ENCODE measurements at regions not wholly inside any gene's neighbourhood (a gene's known extent, or its start where the extent isn't known, plus 50 kb on each side); places are given as distances from the start of the nearest gene placed in this dataset.

GRCh38 chr4:84419201-84419600 lies 79.9 kb downstream of the NKX6-1 start:
- no peak for TF ChIP-seq CHD2 (IDR thresholded peaks at IDR 0.05; ENCODE audit: low read depth, low read length)
- no peak for TF ChIP-seq CTCF (IDR thresholded peaks at IDR 0.05 in 2 of 3, conservative IDR thresholded peaks at IDR 0.05 in 1 of 3; ENCODE audit: insufficient read depth in 2 of 3, low read depth in 1 of 3, low read length in 3 of 3)
- TF ChIP-seq RAD21 (CRISPR knock-in tag; conservative IDR thresholded peaks at IDR 0.05 in 1 of 2, IDR thresholded peaks at IDR 0.05 in 1 of 2): no peak
- TF ChIP-seq, protein P1, sequence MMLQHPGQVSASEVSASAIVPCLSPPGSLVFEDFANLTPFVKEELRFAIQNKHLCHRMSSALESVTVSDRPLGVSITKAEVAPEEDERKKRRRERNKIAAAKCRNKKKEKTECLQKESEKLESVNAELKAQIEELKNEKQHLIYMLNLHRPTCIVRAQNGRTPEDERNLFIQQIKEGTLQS (IDR thresholded peaks at IDR 0.05): no peak
- TF ChIP-seq, protein P1 (CRISPR knock-in tag; conservative IDR thresholded peaks at IDR 0.05): no peak
- no peak for TF ChIP-seq FOS (IDR thresholded peaks at IDR 0.05; ENCODE audit: extremely low read depth, insufficient read length)
- no peak for TF ChIP-seq ESRRA (IDR thresholded peaks at IDR 0.05; ENCODE audit: borderline replicate concordance, low read depth)
- TF ChIP-seq, protein P2, sequence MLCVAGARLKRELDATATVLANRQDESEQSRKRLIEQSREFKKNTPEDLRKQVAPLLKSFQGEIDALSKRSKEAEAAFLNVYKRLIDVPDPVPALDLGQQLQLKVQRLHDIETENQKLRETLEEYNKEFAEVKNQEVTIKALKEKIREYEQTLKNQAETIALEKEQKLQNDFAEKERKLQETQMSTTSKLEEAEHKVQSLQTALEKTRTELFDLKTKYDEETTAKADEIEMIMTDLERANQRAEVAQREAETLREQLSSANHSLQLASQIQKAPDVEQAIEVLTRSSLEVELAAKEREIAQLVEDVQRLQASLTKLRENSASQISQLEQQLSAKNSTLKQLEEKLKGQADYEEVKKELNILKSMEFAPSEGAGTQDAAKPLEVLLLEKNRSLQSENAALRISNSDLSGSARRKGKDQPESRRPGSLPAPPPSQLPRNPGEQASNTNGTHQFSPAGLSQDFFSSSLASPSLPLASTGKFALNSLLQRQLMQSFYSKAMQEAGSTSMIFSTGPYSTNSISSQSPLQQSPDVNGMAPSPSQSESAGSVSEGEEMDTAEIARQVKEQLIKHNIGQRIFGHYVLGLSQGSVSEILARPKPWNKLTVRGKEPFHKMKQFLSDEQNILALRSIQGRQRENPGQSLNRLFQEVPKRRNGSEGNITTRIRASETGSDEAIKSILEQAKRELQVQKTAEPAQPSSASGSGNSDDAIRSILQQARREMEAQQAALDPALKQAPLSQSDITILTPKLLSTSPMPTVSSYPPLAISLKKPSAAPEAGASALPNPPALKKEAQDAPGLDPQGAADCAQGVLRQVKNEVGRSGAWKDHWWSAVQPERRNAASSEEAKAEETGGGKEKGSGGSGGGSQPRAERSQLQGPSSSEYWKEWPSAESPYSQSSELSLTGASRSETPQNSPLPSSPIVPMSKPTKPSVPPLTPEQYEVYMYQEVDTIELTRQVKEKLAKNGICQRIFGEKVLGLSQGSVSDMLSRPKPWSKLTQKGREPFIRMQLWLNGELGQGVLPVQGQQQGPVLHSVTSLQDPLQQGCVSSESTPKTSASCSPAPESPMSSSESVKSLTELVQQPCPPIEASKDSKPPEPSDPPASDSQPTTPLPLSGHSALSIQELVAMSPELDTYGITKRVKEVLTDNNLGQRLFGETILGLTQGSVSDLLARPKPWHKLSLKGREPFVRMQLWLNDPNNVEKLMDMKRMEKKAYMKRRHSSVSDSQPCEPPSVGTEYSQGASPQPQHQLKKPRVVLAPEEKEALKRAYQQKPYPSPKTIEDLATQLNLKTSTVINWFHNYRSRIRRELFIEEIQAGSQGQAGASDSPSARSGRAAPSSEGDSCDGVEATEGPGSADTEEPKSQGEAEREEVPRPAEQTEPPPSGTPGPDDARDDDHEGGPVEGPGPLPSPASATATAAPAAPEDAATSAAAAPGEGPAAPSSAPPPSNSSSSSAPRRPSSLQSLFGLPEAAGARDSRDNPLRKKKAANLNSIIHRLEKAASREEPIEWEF (CRISPR knock-in tag; IDR thresholded peaks at IDR 0.05): no peak

Data from K562 (cell line).